GM18867 (cell line): ENCODE measurements at regions not wholly inside any gene's neighbourhood (a gene's known extent, or its start where the extent isn't known, plus 50 kb on each side); places are given as distances from the start of the nearest gene placed in this dataset.

Source experiments
- ATAC-seq: cut with Tn5 transposase; IDR thresholded peaks from one replicate; pipeline ENCODE4 v1.9.1; 2021; ENCODE audit warnings: mild to moderate bottlenecking, moderate library complexity; ENCODE audit not compliant: unreplicated experiment

DNA sequence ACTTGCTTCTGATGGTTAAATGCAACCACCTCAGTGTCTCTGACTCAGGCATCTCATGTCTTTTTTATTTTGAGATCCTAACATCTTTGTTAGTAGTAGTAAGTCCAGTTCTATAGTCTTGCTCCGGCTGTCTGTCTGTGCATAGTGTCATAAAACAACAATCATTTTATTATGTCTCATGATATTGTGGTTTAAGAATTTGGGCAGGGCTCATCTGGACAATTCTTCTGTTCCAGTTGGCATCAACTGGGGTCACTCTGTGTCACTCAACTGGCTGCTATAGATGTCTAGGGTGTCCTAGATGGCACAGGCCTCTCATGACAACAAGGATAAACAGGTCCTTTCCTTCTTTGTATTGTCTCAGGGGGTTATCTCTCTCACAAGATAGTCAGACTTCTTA lies 299.6 kb upstream of the ZNF521 start:
- no peak for ATAC-seq

DNA sequence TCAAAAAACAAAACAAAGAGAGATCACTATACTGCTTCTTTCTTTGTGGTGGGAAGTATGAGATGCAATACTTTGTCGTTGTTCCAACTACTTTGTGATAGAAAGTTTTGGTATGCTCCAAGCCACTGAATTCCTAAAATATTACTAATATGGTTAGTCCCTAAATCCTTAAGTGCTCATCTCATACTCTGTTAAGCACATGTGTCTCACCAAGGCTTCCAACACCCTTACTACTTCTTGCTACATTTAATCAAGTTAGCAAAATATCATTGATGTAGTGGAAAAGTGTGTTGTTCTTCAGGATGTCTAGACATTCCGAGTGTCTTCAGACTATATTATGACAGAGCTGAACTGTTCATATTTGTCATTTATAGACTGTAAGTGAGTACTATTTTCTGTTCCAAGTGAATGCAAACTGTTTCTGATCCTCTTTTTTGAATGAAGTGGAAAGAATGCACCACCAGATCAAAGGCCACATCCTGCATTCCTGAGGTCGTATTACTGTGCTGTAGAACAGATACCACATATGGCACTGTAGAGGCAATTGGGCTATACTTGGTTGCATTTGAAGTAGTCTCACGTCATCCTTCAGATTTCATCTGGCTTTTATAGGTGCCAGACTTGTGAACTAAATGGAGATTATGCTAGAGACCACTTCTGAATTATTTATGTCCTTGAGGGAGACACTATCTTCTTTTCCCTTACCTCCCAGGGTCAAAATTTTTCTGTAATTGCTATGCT lies 298.4 kb upstream of the ZNF521 start:
- ATAC-seq, result no peak

DNA sequence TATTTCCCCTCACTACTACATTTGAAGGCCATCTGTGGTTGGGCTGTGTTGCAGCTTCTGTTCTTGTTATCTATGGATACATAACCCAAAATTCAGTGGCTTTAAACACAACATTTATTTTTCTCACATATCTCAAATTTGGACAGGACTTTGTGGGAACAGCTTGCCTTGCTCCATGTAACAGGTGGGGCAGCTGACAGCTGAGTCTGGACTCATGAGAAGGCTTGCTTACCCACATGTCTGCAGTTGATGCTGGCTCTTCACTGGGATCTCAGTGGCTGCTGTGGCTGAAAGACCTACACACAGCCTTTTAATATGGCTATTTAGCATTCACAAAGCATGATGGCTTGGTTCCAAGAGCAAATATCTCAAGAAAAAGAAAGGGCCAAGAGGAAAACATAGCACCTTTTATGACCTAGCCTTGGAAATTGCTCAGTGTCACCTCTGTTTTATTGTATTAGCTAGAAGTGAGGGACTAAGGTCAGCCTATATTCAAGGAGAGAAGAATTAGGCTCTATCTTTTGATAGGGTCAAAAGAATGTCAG lies 296.8 kb upstream of the ZNF521 start:
- ATAC-seq, result no peak

DNA sequence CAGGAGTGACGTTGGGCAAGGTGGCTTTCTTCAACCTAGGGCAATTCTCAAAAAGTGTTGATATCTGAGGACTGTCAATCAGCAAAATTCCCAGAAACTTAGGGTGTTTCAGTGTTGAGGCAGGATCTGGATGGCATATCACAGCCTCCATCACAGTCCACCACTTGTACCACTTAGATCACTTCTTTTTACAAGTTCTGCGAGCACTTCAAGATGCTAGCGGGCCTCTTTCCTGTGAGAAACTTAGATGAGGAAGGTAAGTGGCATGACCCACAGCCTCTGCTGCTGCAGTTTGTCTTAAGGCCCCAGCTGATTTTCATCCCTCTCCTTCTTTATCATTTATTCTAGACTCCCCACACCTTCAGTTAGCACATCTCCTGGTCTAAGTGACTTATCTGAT lies 295.4 kb upstream of the ZNF521 start:
- no peak for ATAC-seq

DNA sequence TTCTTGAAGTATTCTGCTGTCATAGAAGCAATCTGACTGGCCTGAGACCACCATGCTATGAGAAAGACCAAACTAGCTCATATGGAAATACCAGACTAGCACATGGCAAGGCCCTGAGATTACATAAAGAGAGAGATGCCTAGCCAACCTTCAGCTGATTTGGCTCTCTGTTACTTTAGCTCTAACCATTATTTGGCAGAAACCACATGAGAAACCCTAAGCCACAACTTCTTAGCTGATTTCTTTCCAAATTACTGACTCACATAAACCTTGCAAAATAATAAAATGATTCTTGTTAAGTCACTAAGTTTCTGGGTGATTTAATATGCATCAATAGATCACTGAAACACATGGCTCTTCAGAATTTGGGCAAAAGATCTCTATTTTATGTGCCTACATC lies 295.0 kb upstream of the ZNF521 start:
- ATAC-seq, result no peak

DNA sequence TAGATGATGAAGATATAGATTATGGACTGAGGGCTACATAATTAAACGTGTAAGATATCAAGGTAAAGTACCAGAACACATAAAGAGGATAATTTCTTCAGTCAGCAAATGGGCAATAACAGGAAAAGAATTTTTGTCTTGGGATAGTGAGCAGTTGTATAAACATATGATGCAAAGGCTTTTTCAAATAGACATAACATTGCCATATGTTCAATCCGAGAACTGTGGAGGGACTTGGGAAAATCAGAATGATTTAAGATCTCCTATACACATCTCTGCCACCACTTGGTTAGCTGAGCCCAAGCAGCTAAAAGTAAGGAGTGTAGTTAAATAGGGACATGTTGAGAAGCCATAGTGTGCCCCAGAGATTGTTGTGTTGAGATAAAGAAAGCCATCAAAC lies 287.6 kb upstream of the ZNF521 start:
- no peak for ATAC-seq

DNA sequence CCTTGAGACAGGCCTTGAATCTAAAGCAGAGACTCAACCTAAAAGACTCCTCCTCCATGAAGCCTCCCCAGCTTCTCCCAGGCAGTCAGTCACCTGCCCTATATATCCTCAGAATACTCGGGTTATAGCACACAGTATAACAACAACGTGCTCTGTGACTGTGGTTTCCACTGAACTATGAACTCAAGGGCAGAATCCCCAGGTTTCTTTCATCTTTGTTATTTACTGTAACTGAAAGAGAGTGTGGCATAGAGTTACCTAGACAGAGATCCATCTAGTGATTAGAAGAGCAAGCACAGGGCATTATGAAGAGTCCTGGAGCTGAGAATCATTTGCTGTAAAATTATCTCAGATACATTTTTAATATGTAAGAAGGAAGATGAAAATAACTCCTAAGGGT lies 281.6 kb upstream of the ZNF521 start:
- ATAC-seq, result no peak

DNA sequence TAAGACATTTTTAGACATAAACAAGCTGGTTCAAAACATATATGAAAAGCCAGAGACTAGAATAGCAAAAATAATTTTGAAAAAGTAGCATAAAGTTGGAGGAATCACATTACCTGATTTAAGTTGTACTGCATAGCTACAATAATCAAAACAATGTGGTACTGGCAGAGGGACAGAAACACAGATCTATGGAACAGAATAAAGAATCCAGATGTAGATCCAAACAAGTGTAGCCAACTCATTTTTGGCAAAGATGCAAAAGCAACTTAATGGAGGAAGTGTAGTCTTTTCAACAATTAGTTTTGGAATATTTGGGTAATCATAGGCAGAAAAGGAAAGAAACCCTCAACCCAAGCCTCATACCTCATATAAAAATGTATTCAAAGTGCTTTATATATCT lies 278.7 kb upstream of the ZNF521 start:
- no peak for ATAC-seq

DNA sequence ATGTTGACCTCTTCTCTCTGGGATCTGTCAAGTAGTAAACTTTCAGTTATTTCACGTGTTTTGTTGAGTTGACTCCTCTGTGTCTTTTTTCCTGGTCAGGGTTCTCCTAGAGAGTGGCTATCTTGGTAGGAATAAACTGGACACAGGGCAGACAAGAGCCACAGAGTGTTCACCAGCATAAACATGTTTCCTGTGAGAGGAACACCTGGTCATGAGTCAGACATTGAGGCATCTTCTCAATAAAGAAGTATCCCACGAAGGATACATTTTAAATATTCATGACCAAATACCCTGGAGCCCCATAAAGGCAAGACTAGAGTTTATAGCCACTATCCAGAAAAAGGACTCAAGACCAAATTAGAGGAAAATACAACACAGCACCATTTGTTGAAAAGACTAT lies 269.7 kb upstream of the ZNF521 start:
- no peak for ATAC-seq

DNA sequence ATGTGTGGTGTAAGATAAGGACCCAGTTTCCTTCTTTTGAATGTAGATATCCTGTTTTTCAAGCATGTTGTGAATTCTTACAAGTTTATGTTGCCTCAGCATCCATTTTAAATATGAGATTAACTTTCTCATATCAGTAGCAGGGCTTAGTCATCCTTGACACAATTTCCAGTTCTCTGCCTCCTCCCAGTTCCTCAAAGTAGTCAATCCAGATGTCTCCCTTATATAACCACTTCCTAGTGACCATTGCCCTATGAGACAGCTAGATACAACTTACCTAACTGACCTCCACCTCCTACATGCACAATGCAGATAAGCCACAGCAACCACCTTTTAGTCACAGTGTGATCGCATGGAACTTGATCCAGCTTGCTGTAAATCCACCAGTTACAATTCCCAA lies 269.2 kb upstream of the ZNF521 start:
- no peak for ATAC-seq

DNA sequence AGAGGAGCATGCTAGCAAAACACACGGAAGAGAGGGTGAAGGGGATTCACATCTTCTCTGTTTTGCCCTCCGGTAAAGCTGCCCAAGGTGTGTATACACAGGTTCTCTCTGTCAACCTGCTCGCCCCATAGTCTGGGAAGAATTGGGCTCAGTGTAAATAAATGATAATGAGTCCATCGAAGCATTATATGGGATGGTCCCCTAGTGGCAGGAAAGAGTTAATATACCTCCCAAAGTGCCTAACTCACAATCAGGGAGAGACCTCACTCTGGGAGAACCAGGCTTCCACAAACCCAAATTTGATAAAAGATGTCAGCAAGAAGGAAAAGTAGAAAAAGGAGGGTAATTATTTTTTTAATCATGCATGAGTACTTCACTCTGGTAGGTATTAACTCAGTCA lies 262.2 kb upstream of the ZNF521 start:
- ATAC-seq, result no peak

DNA sequence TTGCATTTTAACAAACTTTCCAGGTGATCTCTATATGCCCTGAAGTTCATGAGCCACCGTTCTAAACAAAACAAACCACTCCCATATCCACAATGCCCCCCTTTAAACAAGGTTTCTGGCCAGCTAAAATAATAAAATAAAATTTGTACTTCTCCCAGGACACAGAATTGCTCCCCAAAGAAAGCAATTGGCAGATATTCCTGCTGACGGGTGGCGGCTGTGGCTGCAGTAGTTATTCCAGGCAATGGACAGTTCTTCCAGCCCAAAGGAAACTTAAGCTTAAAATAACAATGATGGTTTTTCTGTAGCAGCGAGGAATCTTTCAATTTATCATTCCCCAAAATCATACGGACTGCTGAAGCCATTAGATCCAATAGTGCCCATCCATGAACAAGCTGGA lies 260.5 kb upstream of the ZNF521 start:
- ATAC-seq, result no peak

DNA sequence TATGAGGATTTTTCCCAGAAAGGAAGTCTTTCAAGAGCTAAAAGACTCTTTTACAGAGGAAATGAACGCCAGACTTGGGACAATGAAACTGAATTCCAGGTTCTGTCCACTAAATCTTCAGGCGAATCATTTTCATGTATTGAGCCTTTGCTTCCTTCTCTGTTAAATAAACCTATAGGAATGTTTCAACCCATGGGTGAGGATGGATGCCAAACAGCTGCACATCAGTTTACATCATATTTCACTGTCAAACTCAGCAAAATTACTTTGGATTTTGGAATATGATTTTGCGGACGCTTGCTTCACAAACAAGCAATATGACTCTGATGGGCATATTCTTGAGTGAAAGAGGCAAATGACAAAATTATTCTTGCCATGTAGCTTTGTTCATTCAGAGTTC lies 256.1 kb upstream of the ZNF521 start:
- no peak for ATAC-seq

DNA sequence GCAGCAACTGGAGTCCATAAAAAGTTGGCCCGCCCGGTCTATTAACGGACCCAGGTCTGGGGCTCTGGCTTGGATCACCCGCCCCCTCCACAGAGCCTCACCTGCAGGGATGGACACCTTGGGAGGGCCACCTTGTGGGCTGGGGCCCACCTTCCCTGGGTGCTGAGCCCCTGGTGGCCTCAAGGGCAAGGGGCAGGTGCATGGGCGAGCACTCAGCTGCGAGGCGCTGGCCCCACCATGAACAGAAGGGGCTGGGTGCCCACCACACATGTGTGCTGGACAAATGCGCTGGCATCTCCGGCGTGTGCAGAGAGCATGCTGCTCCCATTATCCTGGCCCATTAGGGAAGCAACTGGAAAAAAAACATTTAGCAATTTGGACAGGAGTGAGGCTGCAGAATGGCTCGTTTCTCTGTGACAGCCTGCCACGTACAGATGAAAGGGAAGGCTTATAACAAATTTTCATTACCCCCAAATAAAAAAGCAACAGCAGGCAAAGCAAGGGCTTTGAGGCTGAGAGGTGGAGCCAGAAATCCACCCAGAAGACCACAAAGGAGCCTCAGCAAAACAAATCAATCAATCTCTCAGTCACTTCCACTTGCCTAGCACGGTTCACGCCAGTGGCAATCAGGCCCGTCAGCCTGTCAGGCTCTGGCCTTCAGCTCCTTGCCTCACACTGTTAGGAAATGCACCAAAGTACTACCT lies 253.1 kb upstream of the ZNF521 start:
- ATAC-seq, result no peak

DNA sequence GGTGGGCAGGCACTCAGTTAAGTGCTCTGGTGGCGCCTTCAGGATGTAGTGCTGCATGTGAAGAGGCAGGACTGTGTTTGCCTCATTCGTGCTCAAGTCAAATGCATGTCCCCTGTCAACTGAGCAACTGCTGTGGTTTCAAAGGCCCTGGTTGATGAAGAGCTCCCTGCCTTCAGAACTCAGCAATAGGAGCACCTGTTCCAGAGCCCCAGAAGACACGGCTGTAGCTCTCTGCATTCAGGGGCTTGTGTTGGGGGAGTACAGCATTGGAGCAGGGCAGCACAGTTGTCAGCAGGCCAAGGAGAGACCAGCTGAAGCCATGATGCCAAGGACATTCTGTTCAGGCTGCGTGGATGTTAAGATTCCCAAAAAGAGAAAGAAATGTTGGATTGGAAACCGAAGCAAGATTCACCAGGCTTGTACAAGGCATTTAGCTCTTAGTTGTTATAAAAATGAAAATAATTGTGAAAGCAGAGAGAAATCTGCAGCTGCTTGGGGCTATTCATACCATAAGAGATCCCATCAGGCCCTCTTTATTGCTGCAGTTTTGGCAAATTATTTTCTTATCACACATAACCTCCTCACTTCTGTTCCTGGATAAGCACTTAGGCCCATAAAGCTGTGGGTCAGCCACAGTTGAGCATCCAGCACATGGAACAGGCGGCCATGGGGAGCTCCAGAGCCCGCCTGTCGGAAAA lies 252.4 kb upstream of the ZNF521 start:
- no peak for ATAC-seq

DNA sequence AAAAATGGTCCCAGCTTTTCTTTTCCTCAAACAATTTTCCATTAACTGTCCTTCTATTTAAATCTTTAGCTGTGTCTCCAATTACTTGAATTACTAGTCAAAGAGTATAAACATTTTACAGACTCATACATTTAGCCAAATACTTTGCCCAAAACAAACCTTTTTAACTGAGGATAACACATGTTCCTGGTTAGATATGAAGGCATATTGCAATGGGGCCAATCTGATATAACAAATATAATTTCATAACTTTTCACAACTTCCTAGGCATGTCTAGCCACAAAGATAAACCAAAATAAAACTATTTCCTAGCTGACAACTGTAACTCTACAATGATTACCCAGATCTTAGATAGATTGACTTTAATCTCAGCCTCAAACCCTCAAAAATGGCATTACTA lies 247.5 kb upstream of the ZNF521 start:
- no peak for ATAC-seq

DNA sequence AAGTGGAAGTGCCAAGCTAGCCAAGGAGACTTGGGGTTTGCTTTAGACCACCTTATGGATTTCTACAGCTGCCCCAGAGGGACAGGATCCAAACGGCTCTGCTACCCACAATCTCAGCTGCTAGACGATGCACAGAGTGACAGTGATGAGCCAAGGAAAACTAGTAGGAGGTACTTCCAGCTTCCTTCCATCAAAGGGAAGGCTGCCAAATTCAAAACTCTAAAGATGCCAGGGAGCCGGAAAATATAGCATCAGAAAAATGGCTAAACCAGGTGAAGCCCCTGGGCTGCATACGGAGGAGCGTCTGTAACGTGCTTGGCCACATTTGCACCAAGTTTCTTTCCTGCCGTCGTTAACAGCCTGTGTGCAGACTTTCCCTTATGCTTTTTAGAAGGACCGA lies 245.5 kb upstream of the ZNF521 start:
- no peak for ATAC-seq

DNA sequence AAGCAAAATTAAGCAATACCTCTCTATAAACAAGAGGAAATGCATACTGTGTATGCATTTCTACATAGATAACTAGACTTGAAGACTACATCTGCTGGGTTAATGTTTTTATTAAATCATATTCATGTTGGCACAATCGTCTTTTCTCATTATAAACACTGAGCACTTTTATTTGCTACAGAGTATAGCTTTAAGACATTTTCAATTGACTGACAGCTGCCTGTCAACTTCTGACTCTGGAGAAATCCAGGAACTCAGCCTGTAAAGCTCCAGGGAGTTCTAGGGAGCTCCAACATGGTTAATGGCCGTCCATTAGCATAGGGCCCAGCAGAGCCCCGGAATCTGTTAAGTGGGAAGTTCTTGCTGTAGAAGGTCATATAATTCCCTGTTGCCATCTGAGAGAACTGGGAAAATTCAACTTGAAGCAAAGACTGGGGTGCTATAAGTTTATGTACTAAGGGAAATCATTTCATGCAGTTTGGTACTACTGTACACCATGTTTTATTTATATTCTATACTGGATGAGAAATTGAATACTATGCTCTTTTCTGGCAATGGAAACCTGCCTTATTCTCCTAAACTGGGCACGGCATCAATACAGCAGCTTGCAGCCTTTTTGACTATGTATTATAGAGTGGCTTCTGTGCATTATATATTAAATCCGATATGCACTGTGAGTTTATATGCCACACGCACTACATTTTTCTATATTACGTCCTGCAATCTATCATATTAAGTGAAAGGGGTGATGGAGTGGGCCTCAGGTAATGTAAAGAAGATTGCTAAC lies 243.5 kb upstream of the ZNF521 start:
- no peak for ATAC-seq

DNA sequence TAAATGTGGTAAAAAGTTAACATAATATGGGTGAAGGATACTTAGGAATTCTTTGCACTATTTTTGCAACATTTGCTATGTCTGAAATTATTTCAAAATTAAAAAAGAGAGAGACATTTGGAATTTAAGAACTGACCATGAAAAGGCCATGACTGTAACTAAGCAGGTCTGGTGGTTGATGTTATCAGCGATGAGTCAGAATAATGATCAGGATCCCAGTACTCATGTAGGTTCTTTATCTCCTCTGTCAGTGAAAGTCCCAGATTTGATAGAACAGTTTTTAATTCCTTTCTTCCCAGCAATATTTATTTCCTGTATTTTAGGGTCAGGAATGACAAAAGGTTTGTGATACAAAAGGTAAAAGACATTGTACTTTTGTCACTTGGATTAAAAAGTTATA lies 242.4 kb upstream of the ZNF521 start:
- ATAC-seq, result no peak

DNA sequence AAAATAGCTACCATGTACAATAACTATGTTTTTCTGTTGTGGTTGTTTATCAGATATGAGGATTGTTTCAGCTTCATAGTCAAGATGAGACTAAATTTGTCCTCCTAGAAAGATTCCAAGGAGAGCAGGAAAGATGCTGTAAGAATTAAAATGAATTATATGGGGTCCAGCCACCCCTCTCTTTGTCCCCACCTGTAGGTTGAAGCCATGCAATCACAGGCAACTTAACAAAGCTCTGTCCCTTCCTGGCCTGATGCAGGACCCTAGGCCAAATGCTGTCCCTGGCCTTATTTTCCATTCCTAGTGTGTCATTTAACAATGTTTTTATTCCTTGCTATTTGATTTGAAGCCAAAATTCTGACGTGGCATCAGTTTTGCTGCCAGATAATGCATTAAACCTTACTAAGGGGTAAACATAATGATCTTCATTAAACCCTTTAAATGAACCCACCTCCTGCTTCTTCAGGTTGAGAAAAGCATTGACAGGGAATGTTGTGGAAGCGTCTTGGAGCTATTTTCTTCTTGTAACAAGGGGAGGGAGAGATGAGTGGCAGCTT lies 240.9 kb upstream of the ZNF521 start:
- ATAC-seq, result no peak

DNA sequence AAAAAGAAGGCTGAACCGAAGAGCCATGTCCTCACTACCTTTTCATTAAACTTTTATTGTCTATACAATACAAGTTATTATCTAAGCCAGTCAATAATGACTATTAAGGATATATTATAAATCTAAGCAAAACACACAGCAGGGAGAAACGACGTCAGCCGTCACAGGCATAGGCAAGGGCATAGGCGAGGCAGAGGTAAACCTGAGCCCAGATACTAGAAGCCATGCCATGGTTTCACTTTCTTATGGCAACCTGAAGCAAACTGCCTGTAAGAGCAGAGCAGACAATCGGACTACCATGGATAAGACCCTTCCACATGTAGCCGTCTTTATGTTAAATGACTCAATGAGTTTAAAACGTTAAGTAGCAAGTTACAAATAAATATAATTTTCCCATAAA lies 238.5 kb upstream of the ZNF521 start:
- no peak for ATAC-seq
